DOHH2 (cell line): ENCODE measurements at regions not wholly inside any gene's neighbourhood (a gene's known extent, or its start where the extent isn't known, plus 50 kb on each side); places are given as distances from the start of the nearest gene placed in this dataset.

ENCODE experiments used
- H3F3A ChIP-seq: fragments of 200-600 bp; sonication (generic), shearing (Covaris generic); 2 replicates; pipeline ENCODE4 v1.6.0; 2016; ENCODE audit warnings: antibody characterized with exemption, mild to moderate bottlenecking; ENCODE audit not compliant: control insufficient read depth, insufficient read depth
- H3K27ac ChIP-seq: fragments of 200-600 bp; sonication (generic); 2 replicates; pipeline ENCODE4 v1.5.1; 2014; ENCODE audit warnings: low read depth, mild to moderate bottlenecking, low read length, moderate library complexity
- H3K27me3 ChIP-seq: fragments of 200-600 bp; sonication (generic); 2 replicates; pipeline ENCODE4 v1.6.1; 2014; ENCODE audit warnings: mild to moderate bottlenecking, low read length, mixed read lengths; ENCODE audit not compliant: control insufficient read depth
- H3K36me3 ChIP-seq: fragments of 200-600 bp; sonication (generic); 2 replicates; pipeline ENCODE4 v1.6.1; 2014; ENCODE audit warnings: mild to moderate bottlenecking, low read length, moderate library complexity, mixed read lengths; ENCODE audit not compliant: control insufficient read depth
- H3K4me1 ChIP-seq: fragments of 200-600 bp; sonication (generic); 2 replicates; pipeline ENCODE4 v1.6.1; 2014; ENCODE audit warnings: mild to moderate bottlenecking, low read length, mixed read lengths; ENCODE audit not compliant: control insufficient read depth
- H3K4me2 ChIP-seq: fragments of 200-600 bp; sonication (generic); 2 replicates; pipeline ENCODE4 v1.6.0; 2014; ENCODE audit warnings: mild to moderate bottlenecking, low read length, moderate library complexity
- H3K4me3 ChIP-seq: fragments of 200-600 bp; sonication (generic); 2 replicates; pipeline ENCODE4 v1.5.1; 2014; ENCODE audit warnings: mild to moderate bottlenecking, low read length, mixed read lengths
- H3K79me2 ChIP-seq: fragments of 200-600 bp; sonication (generic); 2 replicates; pipeline ENCODE4 v1.6.1; 2014; ENCODE audit warnings: mild to moderate bottlenecking, low read length, mixed read lengths; ENCODE audit not compliant: control insufficient read depth
- H3K9me2 ChIP-seq: fragments of 200-600 bp; sonication (generic); replicated peaks from 2 replicates; pipeline ENCODE4 v1.6.1; 2014; ENCODE audit warnings: mild to moderate bottlenecking, low read length, mixed read lengths; ENCODE audit not compliant: control insufficient read depth
- H3K9me3 ChIP-seq: fragments of 200-600 bp; sonication (generic); 2 replicates; pipeline ENCODE4 v1.6.1; 2014; ENCODE audit warnings: antibody characterized with exemption, low read length, mixed read lengths; ENCODE audit not compliant: control insufficient read depth, insufficient read depth
- H4K20me1 ChIP-seq: fragments of 200-600 bp; sonication (generic); 2 replicates; pipeline ENCODE4 v1.6.0; 2014; ENCODE audit warnings: low read depth, mild to moderate bottlenecking, antibody characterized with exemption, low read length, moderate library complexity; ENCODE audit not compliant: control insufficient read depth, insufficient read depth
- EZH2phosphoT487 ChIP-seq: fragments of 200-600 bp; sonication (generic); IDR thresholded peaks from 2 replicates; pipeline ENCODE4 v1.6.1; 2017; ENCODE audit warnings: borderline replicate concordance, mild to moderate bottlenecking, antibody characterized with exemption, low read length, moderate library complexity, mixed read lengths
- TF ChIP-seq, protein P1 (sequence below): fragments of 200-600 bp; sonication (generic); IDR thresholded peaks from one replicate; pipeline ENCODE4 v1.5.1; 2014; ENCODE audit warnings: antibody characterized with exemption, mild to moderate bottlenecking, low read depth, low read length; ENCODE audit not compliant: poor library complexity, severe bottlenecking

DNA sequence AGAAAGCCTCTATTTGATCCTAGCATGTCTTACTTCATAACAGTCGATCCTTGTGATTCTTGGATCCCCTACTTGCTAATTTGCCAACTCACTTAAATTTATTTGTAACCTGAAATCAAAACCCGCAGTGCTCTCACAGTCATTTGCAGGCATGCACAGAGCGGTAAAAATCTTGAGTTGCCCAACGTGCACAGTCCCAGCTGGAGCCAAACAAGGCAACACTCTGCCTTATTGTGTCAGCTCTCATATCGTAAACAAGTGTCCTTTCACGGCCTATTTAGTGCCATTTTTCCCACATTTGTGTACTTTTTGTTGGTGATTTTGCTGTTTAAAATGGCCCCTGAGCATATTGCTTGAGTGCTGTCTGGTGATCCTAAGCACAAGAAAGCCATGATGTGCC lies 511.3 kb upstream of the WWC1 start:
- Histone ChIP-seq H4K20me1 (no peaks in the 10 kb centered on the region), H3K27me3 (no peaks in the 10 kb centered on the region), H3F3A (no peaks in the 10 kb centered on the region), H3K9me3 (no peaks in the 10 kb centered on the region), H3K4me2 (no peak overlapping the region), H3K36me3 (no peaks in the 10 kb centered on the region), H3K27ac (no peak overlapping the region), H3K4me1 (no peaks in the 10 kb centered on the region), H3K9me2 (no peaks in the 10 kb centered on the region), H3K79me2 (no peaks in the 10 kb centered on the region), H3K4me3 (no peak overlapping the region)
- no peak for TF ChIP-seq EZH2phosphoT487
- TF ChIP-seq, protein P1, sequence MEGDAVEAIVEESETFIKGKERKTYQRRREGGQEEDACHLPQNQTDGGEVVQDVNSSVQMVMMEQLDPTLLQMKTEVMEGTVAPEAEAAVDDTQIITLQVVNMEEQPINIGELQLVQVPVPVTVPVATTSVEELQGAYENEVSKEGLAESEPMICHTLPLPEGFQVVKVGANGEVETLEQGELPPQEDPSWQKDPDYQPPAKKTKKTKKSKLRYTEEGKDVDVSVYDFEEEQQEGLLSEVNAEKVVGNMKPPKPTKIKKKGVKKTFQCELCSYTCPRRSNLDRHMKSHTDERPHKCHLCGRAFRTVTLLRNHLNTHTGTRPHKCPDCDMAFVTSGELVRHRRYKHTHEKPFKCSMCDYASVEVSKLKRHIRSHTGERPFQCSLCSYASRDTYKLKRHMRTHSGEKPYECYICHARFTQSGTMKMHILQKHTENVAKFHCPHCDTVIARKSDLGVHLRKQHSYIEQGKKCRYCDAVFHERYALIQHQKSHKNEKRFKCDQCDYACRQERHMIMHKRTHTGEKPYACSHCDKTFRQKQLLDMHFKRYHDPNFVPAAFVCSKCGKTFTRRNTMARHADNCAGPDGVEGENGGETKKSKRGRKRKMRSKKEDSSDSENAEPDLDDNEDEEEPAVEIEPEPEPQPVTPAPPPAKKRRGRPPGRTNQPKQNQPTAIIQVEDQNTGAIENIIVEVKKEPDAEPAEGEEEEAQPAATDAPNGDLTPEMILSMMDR: no peak

DNA sequence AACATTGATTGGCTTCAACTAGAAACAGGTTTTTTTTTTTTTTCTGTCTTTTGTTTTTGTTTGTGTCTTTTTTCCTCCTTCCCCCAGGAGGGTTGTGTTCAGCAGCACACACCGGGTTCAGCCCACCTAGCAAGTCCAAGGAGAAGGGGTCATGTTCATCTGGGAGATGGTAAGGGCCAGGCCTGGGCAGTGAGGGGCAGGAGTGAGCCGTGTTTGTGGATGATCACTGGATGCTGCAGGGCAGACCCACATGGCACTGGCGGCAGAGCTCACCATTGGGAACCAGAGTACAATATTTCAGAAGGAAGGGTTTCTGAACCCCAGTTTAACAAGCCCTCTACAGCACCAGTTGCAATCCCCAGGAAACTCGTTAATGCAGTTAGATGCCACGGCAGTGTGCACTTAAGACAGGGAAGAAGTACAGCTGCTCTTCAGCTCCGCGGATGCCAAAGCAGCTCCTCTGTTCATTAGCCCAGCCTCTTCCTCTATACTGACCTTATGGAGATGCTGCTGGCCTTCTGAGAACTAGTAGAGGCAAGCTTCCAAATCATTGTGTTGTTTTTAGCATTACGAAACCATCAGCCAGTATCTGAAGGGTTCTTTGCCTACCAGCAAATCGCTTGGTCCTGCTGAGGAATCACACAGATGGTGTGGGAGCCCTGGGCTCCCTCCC lies 508.2 kb upstream of the WWC1 start:
- Histone ChIP-seq H4K20me1 (no peaks in the 10 kb centered on the region), H3F3A (no peaks in the 10 kb centered on the region), H3K4me3 (no peak overlapping the region), H3K4me2 (no peak overlapping the region), H3K79me2 (no peaks in the 10 kb centered on the region), H3K9me2 (no peaks in the 10 kb centered on the region), H3K36me3 (no peaks in the 10 kb centered on the region), H3K9me3 (no peaks in the 10 kb centered on the region), H3K4me1 (no peaks in the 10 kb centered on the region), H3K27ac (no peak overlapping the region), H3K27me3 (no peaks in the 10 kb centered on the region)
- TF ChIP-seq, protein P1: no peak
- no peak for TF ChIP-seq EZH2phosphoT487

DNA sequence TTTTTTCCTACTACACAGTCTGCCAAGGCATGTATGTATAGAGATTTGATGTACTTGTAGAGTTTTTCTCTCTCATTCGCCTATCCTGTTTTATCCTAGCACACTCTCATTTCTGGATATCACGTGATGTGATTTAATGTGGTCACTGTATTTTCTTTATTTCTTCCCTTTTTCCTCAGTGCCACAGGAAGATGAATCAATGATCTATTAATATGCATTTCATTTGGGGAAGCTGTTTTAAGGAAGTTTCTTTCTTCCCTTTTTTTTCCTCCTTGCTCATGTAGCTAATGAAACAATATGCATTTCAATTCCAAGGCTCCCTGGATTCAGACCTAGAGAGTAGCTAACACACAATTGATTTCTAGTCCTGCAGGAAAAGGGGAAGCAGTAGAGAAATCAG lies 506.3 kb upstream of the WWC1 start:
- no peak for TF ChIP-seq EZH2phosphoT487
- TF ChIP-seq, protein P1: no peak
- no peak overlapping the region for H3K4me2 ChIP-seq
- no peaks in the 10 kb centered on the region for H3K27me3 ChIP-seq
- no peaks in the 10 kb centered on the region for H3K9me3 ChIP-seq
- no peaks in the 10 kb centered on the region for H3K9me2 ChIP-seq
- no peaks in the 10 kb centered on the region for H3K4me1 ChIP-seq
- no peaks in the 10 kb centered on the region for H4K20me1 ChIP-seq
- H3K4me3 ChIP-seq: no peak overlapping the region
- H3K79me2 ChIP-seq: no peaks in the 10 kb centered on the region
- H3K36me3 ChIP-seq: no peaks in the 10 kb centered on the region
- H3K27ac ChIP-seq: no peak overlapping the region
- no peaks in the 10 kb centered on the region for H3F3A ChIP-seq
